ENCODE measurements at regions not wholly inside any gene's neighbourhood (a gene's known extent, or its start where the extent isn't known, plus 50 kb on each side); places are given as distances from the start of the nearest gene placed in this dataset.

DNA sequence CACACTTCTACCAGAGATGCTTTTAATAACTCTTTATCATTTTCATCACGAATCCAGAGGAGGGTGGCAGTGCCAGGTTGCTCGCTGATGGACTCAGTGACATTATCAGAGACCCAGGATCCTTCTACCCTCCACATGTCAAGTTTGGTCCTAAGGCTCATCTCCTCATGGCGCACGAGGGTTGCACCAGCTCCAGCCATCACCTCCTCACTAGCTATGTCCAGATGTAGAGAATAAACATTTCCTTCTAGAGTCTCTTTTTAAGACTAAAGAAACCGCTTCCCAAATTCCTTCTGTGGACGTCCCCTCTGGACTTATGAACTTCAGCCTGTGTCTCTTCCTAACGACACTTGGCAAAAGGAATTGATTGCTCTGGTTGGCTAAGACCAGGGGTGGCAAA is 178.7 kb downstream of the BMP7 start:
- H2AK5ac ChIP-seq (ENCODE audit: insufficient read length, low read length), result no peak overlapping the region
- no peaks in the 10 kb centered on the region for H3K79me1 ChIP-seq (ENCODE audit: insufficient read depth, low read depth, low read length, poor library complexity, severe bottlenecking)
- Mint-ChIP-seq H3K36me3 (ENCODE audit: insufficient read depth in 1 of 3, low read depth in 3 of 3) (no peaks in the 10 kb centered on the region; a peak in 1 of 7 replicates), H3K27ac (no peak overlapping the region), H3K4me3 (no peak overlapping the region), H3K4me1 (peaks cover 6 to 10% of the 10 kb centered on the region in 2 experiments), H3K27me3 (ENCODE audit: low read depth) (peaks cover 39% of the 10 kb centered on the region), H3K9me3 (peaks cover 0 to 18% of the 10 kb centered on the region in 2 experiments; a peak in 2 of 5 replicates)
- H3T11ph ChIP-seq (ENCODE audit: low read length), result no peak overlapping the region
- no peak overlapping the region for H4K91ac ChIP-seq (ENCODE audit: insufficient read length, low read depth, low read length)
- H3K4me2 ChIP-seq (ENCODE audit: insufficient read depth, insufficient read length, low read length), result no peak overlapping the region
- H3K27ac ChIP-seq (ENCODE audit: insufficient read length, low read depth, low read length), result no peak overlapping the region
- H3K23ac ChIP-seq (ENCODE audit: insufficient read length, low read depth, low read length), result no peak overlapping the region
- no peak overlapping the region for H3K9ac ChIP-seq (ENCODE audit: extremely low read depth, insufficient read length, low read length)
- no peaks in the 10 kb centered on the region for H3K4me1 ChIP-seq (ENCODE audit: insufficient read depth, low read length)
- H3K18ac ChIP-seq (ENCODE audit: insufficient read length, low read depth, low read length), result no peak overlapping the region
- H3K23me2 ChIP-seq (ENCODE audit: insufficient read length, low read depth, low read length, poor library complexity, severe bottlenecking), result no peaks in the 10 kb centered on the region
- H3K4ac ChIP-seq (ENCODE audit: low read depth, low read length), result no peak overlapping the region
- H2BK20ac ChIP-seq (ENCODE audit: low read depth, low read length, poor library complexity, severe bottlenecking), result no peak overlapping the region
- WGBS (ENCODE audit: extremely low coverage, insufficient read length, low lambda C conversion rate), result no CpG with 5 or more reads among the region's 7 CpGs
- peaks cover 3% of the 10 kb centered on the region for H4K20me1 ChIP-seq (ENCODE audit: control insufficient read depth, insufficient read depth, insufficient read length)
- H3K27me3 ChIP-seq (ENCODE audit: insufficient read depth, low read length), result no peaks in the 10 kb centered on the region; the same call in 1 of the 2 replicates
- no peak overlapping the region for H3K56ac ChIP-seq (ENCODE audit: insufficient read length, low read depth, low read length)
- H2BK5ac ChIP-seq (ENCODE audit: insufficient read length, low read length), result no peak overlapping the region
- H4K8ac ChIP-seq (replicated peaks; ENCODE audit: insufficient read length, low read depth, low read length), result no peak overlapping the region
- DNase-seq, result no peak
- H3K14ac ChIP-seq (ENCODE audit: insufficient read depth, low read length), result no peak overlapping the region
- TF ChIP-seq, protein P1, sequence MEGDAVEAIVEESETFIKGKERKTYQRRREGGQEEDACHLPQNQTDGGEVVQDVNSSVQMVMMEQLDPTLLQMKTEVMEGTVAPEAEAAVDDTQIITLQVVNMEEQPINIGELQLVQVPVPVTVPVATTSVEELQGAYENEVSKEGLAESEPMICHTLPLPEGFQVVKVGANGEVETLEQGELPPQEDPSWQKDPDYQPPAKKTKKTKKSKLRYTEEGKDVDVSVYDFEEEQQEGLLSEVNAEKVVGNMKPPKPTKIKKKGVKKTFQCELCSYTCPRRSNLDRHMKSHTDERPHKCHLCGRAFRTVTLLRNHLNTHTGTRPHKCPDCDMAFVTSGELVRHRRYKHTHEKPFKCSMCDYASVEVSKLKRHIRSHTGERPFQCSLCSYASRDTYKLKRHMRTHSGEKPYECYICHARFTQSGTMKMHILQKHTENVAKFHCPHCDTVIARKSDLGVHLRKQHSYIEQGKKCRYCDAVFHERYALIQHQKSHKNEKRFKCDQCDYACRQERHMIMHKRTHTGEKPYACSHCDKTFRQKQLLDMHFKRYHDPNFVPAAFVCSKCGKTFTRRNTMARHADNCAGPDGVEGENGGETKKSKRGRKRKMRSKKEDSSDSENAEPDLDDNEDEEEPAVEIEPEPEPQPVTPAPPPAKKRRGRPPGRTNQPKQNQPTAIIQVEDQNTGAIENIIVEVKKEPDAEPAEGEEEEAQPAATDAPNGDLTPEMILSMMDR (conservative IDR thresholded peaks at IDR 0.05), result no peak
- no peak overlapping the region for H4K5ac ChIP-seq (ENCODE audit: insufficient read length, low read depth, low read length)
- H2AFZ ChIP-seq (ENCODE audit: low read length), result no peak overlapping the region
- no peak overlapping the region for H2BK12ac ChIP-seq (ENCODE audit: insufficient read length, low read depth, low read length)
- no peaks in the 10 kb centered on the region for H3K9me3 ChIP-seq (ENCODE audit: control insufficient read depth, low read depth, low read length)
- H2BK120ac ChIP-seq (ENCODE audit: low read depth, low read length, poor library complexity, severe bottlenecking), result no peak overlapping the region
- H2BK15ac ChIP-seq (ENCODE audit: low read depth, low read length), result no peak overlapping the region
- H3K79me2 ChIP-seq (ENCODE audit: insufficient read depth, low read length), result no peaks in the 10 kb centered on the region
